BE2C (cell line): ENCODE measurements at regions not wholly inside any gene's neighbourhood (a gene's known extent, or its start where the extent isn't known, plus 50 kb on each side); places are given as distances from the start of the nearest gene placed in this dataset.

ENCODE experiments used
- DNase-seq: peaks from one replicate; pipeline ENCODE4 v3.0.0-alpha.2; 2020
- H3K27me3 ChIP-seq: fragments of 250-450 bp; sonication (Bioruptor Pico); 2 replicates; pipeline ENCODE4 v1.5.1; 2020; ENCODE audit warnings: mild to moderate bottlenecking
- H3K36me3 ChIP-seq: fragments of 250-450 bp; sonication (Bioruptor Pico); 2 replicates; pipeline ENCODE4 v1.5.1; 2020; ENCODE audit warnings: mild to moderate bottlenecking
- H3K4me1 ChIP-seq: fragments of 250-450 bp; sonication (Bioruptor Pico); 2 replicates; pipeline ENCODE4 v1.5.1; 2020
- H3K4me3 ChIP-seq: 2 replicates; pipeline ENCODE4 v1.5.1; 2011; ENCODE audit warnings: low read depth, low read length
- H3K9me3 ChIP-seq: fragments of 250-450 bp; sonication (Bioruptor Pico); 2 replicates; pipeline ENCODE4 v1.5.1; 2020
- CTCF ChIP-seq: IDR thresholded peaks from 2 replicates; pipeline ENCODE4 v1.5.1; 2012; ENCODE audit warnings: mild to moderate bottlenecking, low read depth, low read length

GRCh38 chr17:13933441-13934276, 135.6 kb upstream of the COX10 start:
- Histone ChIP-seq H3K4me3 (no peak overlapping the region), H3K4me1 (no peaks in the 10 kb centered on the region), H3K27me3 (no peaks in the 10 kb centered on the region), H3K36me3 (no peaks in the 10 kb centered on the region), H3K9me3 (no peaks in the 10 kb centered on the region)
- no peak for TF ChIP-seq CTCF
- DNase-seq, result no peak

- no peaks in the 10 kb centered on the region for H3K27me3 ChIP-seq
- no peak for DNase-seq
- H3K4me3 ChIP-seq, result no peak overlapping the region
- no peaks in the 10 kb centered on the region for H3K36me3 ChIP-seq
- H3K9me3 ChIP-seq, result no peaks in the 10 kb centered on the region
- TF ChIP-seq CTCF, result no peak
- no peaks in the 10 kb centered on the region for H3K4me1 ChIP-seq
These were observed 130.1 kb upstream of the COX10 start for GRCh38 chr17:13939222-13939621.

GRCh38 chr17:13940858-13941665, 128.2 kb upstream of the COX10 start:
- no peaks in the 10 kb centered on the region for H3K4me1 ChIP-seq
- TF ChIP-seq CTCF, result no peak
- H3K9me3 ChIP-seq, result no peaks in the 10 kb centered on the region
- no peak for DNase-seq
- no peaks in the 10 kb centered on the region for H3K36me3 ChIP-seq
- H3K4me3 ChIP-seq, result no peak overlapping the region
- H3K27me3 ChIP-seq, result no peaks in the 10 kb centered on the region

DNA sequence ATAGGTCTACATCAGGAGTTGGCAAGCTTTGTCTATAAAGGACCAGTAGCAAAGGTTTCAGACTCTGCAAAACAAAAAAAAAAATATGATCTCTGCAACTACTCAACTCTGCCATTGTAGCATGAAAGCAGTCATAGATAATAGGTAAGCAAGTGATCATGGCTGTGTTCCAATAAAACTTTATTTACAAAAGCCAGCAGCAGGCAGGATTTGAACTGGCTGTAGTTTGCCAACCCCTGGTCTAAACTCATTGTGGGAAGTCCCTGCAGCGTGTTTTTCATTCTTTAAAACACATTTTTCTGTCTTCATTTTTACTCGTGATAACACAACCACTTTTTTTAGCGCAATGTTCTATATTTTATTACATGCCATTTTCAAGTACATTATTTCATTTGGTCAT, 127.5 kb upstream of the COX10 start:
- Histone ChIP-seq H3K4me1 (no peaks in the 10 kb centered on the region), H3K36me3 (no peaks in the 10 kb centered on the region), H3K9me3 (no peaks in the 10 kb centered on the region), H3K27me3 (no peaks in the 10 kb centered on the region), H3K4me3 (no peak overlapping the region)
- no peak for TF ChIP-seq CTCF
- no peak for DNase-seq

DNA sequence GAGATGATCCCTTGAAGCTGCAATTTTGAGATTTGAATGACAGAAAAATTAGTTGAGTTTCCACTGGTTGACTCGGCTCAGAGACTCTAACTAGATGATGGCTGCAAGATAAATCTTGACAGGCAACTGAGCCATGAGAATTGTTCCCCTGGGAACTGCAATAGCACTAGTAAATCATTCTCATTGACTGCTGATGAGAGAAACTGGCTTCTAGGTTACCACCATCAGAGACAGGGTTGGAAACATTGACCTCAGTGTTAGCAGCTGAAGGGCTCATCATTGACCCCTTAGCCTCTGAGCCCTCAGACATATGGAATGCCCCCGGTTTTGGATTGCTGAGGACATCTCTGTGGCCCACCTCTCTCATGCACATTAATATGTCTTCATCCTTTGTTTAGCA, 125.4 kb upstream of the COX10 start:
- no peak for DNase-seq
- H3K4me3 ChIP-seq, result no peak overlapping the region

More for the DNA sequence above, 125.4 kb upstream of the COX10 start:
- H3K4me1 ChIP-seq, result no peaks in the 10 kb centered on the region
- no peak for TF ChIP-seq CTCF
- no peaks in the 10 kb centered on the region for H3K36me3 ChIP-seq
- H3K9me3 ChIP-seq, result no peaks in the 10 kb centered on the region
- no peaks in the 10 kb centered on the region for H3K27me3 ChIP-seq
